SK-N-SH treated with all-trans-retinoic acid at 6 μM for 48 hours (cell line): ENCODE measurements at regions not wholly inside any gene's neighbourhood (a gene's known extent, or its start where the extent isn't known, plus 50 kb on each side); places are given as distances from the start of the nearest gene placed in this dataset.

Source experiments
- ATAC-seq: fragments of 200-7000 bp; cut with Tn5 transposase; 3 replicates; pipeline ENCODE4 v1.9.1; 2020; ENCODE audit warnings: mild to moderate bottlenecking, moderate library complexity
- ARNTL ChIP-seq: fragments of 450-650 bp; formaldehyde crosslinking; IDR thresholded peaks from 2 replicates; pipeline ENCODE4 v1.5.0; 2020; ENCODE audit warnings: low read depth, mild to moderate bottlenecking, moderate library complexity, borderline replicate concordance
- BACH2 ChIP-seq: fragments of 250-450 bp; sonication (Bioruptor Pico); IDR thresholded peaks from 2 replicates; pipeline ENCODE4 v1.9.0; 2021; ENCODE audit warnings: mild to moderate bottlenecking, borderline replicate concordance
- ESRRG ChIP-seq: fragments of 250-450 bp; sonication (Bioruptor Pico); IDR thresholded peaks from 2 replicates; pipeline ENCODE4 v1.6.1; 2021; ENCODE audit warnings: mild to moderate bottlenecking
- GLIS3 ChIP-seq: fragments of 250-450 bp; sonication (Bioruptor Pico); IDR thresholded peaks from 2 replicates; pipeline ENCODE4 v1.5.0; 2020; ENCODE audit warnings: mild to moderate bottlenecking, moderate library complexity
- ISL1 ChIP-seq: fragments of 250-450 bp; sonication (Bioruptor Pico); IDR thresholded peaks from 2 replicates; pipeline ENCODE4 v2.1.2; 2022; ENCODE audit warnings: mild to moderate bottlenecking, moderate library complexity
- OSR1 ChIP-seq: fragments of 250-450 bp; sonication (Bioruptor Pico); IDR thresholded peaks from 2 replicates; pipeline ENCODE4 v1.8.0; 2022; ENCODE audit warnings: moderate library complexity, mild to moderate bottlenecking, inconsistent platforms
- SNAI2 ChIP-seq: fragments of 250-450 bp; sonication (Bioruptor Pico); IDR thresholded peaks from 2 replicates; pipeline ENCODE4 v1.5.0; 2020; ENCODE audit warnings: mild to moderate bottlenecking, moderate library complexity
- TCF4 ChIP-seq: fragments of 250-450 bp; sonication (Bioruptor Pico); IDR thresholded peaks from 2 replicates; pipeline ENCODE4 v1.8.0; 2021; ENCODE audit warnings: mild to moderate bottlenecking, moderate library complexity, borderline replicate concordance
- TOX ChIP-seq: fragments of 250-450 bp; sonication (Bioruptor Pico); IDR thresholded peaks from 2 replicates; pipeline ENCODE4 v1.8.0; 2021; ENCODE audit warnings: mild to moderate bottlenecking, moderate library complexity, borderline replicate concordance
- ZFP3 ChIP-seq: fragments of 250-450 bp; sonication (Bioruptor Pico); IDR thresholded peaks from 2 replicates; pipeline ENCODE4 v1.5.0; 2020; ENCODE audit warnings: mild to moderate bottlenecking, moderate library complexity
- ZFP30 ChIP-seq: fragments of 450-650 bp; formaldehyde crosslinking; IDR thresholded peaks from 2 replicates; pipeline ENCODE4 v1.5.0; 2022; ENCODE audit warnings: mild to moderate bottlenecking, moderate library complexity
- ZNF8 ChIP-seq: fragments of 450-650 bp; formaldehyde crosslinking; IDR thresholded peaks from 2 replicates; pipeline ENCODE4 v1.5.0; 2020; ENCODE audit warnings: mild to moderate bottlenecking, moderate library complexity
- TF ChIP-seq, protein P1 (sequence below): fragments of 250-450 bp; sonication (Bioruptor Pico); IDR thresholded peaks from 2 replicates; pipeline ENCODE4 v1.5.0; 2020; ENCODE audit warnings: mild to moderate bottlenecking, moderate library complexity
- TF ChIP-seq, protein P2 (sequence below): fragments of 250-450 bp; sonication (Bioruptor Pico); IDR thresholded peaks from 2 replicates; pipeline ENCODE4 v1.8.0; 2021; ENCODE audit warnings: low read depth, mild to moderate bottlenecking, moderate library complexity, borderline replicate concordance
- TF ChIP-seq, protein P3 (sequence below): fragments of 250-450 bp; sonication (Bioruptor Pico); IDR thresholded peaks from 2 replicates; pipeline ENCODE4 v1.8.0; 2020; ENCODE audit warnings: mild to moderate bottlenecking, moderate library complexity, borderline replicate concordance

DNA sequence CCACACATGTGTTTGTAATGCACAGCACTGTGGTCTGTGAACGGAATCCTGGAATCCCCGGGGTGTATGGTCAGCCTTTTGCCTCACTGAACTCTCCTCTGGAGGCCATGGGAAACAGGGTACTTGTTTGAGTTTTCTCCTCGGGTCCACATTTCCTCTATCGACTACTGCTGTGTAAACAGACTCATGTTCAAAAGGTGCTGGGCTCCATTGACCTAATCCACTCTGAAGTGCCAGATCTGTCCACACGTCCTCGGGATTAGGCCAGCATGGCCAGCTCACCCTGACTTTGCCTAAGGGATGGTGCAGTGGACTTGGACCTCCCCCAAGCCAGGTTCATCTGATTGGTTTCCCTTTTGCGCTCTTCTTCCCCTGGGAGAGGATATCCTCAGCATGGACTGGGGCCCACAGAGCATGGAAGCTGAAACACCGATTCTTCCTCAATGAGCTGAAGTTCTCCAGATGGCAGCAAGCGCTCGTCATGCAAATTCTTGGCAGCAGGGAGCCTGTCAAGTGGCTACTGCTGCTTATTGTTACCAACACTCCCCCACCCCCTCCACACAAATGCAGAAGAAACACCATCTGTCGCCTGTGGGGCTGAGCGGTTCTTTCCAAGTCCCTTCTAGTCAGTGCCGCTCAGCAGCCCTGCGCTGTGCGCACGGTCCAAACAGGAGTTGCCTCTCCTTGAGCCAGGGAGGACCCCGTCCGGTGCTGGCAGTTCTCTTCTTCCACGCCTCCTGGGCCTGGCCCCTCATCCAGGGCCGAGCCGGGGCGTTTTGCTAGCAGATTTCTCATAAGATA is 292.6 kb upstream of the MARCKS start (continued):
- TF ChIP-seq, protein P1, sequence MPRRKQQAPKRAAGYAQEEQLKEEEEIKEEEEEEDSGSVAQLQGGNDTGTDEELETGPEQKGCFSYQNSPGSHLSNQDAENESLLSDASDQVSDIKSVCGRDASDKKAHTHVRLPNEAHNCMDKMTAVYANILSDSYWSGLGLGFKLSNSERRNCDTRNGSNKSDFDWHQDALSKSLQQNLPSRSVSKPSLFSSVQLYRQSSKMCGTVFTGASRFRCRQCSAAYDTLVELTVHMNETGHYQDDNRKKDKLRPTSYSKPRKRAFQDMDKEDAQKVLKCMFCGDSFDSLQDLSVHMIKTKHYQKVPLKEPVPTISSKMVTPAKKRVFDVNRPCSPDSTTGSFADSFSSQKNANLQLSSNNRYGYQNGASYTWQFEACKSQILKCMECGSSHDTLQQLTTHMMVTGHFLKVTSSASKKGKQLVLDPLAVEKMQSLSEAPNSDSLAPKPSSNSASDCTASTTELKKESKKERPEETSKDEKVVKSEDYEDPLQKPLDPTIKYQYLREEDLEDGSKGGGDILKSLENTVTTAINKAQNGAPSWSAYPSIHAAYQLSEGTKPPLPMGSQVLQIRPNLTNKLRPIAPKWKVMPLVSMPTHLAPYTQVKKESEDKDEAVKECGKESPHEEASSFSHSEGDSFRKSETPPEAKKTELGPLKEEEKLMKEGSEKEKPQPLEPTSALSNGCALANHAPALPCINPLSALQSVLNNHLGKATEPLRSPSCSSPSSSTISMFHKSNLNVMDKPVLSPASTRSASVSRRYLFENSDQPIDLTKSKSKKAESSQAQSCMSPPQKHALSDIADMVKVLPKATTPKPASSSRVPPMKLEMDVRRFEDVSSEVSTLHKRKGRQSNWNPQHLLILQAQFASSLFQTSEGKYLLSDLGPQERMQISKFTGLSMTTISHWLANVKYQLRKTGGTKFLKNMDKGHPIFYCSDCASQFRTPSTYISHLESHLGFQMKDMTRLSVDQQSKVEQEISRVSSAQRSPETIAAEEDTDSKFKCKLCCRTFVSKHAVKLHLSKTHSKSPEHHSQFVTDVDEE (CRISPR knock-in tag): no peak; the same call in 1 of the 2 replicates
- TF ChIP-seq ZFP3 (no peak), TCF4 (CRISPR knock-in tag) (peak; percentile 87), ISL1 (peak; percentile 88)

DNA sequence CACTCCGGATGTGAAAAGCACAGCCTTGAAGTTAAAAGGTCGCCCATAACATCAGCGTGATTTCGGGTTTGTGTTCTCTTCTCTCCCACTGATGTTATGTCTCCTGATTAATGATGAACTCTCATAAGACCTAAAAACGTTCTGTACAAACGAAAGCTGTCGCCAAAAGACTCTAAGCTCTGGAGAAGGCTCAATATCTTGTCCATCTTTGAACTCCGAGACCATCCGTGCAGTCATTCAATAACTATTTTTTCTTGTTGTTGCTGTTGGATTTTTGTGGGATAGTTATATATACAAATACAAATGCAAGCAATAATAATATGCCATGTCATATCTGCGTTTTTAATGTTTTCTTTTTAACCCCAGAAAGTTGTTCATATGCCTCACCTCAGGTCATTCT is 291.8 kb upstream of the MARCKS start:
- TF ChIP-seq, protein P2, sequence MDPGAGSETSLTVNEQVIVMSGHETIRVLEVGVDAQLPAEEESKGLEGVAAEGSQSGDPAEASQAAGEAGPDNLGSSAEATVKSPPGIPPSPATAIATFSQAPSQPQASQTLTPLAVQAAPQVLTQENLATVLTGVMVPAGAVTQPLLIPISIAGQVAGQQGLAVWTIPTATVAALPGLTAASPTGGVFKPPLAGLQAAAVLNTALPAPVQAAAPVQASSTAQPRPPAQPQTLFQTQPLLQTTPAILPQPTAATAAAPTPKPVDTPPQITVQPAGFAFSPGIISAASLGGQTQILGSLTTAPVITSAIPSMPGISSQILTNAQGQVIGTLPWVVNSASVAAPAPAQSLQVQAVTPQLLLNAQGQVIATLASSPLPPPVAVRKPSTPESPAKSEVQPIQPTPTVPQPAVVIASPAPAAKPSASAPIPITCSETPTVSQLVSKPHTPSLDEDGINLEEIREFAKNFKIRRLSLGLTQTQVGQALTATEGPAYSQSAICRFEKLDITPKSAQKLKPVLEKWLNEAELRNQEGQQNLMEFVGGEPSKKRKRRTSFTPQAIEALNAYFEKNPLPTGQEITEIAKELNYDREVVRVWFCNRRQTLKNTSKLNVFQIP (CRISPR knock-in tag): no peak
- TF ChIP-seq OSR1 (CRISPR knock-in tag) (no peak), ZNF8 (CRISPR knock-in tag) (no peak), ZFP30 (CRISPR knock-in tag) (no peak)
- TF ChIP-seq, all 23 proteins: peak for 0
- ATAC-seq: no peak

DNA sequence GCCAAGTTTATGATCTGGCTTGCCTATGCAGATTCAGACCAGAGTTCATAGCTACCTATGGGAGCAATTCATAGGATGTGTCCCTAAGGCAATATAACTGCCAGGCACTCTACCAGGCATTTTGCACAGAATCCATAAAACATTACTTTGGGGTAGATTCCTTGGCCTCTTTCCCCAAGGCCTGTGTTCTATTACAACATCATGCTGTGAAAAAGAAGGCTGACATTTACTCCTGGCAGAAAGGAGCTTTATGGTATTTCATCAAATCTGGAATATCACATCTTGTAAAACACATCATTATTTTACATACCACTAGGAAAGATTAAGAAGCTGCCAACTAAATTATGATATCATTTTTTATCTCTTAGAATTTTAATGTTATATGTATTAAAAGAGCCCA is 287.0 kb upstream of the MARCKS start:
- peak; percentile 81 for ATAC-seq

DNA sequence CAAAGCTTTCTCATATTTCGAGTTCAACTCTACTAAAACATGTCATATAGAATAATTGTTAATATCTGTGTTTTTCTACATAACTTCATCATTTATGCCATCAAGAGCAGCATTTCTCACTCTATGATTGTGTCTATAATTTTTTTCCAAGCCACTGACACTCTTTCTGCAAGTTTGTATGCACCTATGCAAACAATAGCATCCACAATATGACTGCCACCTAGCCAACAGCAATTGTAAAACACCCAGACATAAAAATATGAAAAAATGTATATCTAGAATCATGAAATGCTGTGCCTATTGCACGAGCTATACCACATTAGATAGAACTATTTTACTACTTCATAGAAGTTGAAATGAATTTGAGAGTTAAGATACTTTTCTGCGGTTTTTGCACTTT is 286.5 kb upstream of the MARCKS start:
- TF ChIP-seq BACH2 (CRISPR knock-in tag) (no peak), ARNTL (no peak), ZNF8 (CRISPR knock-in tag) (no peak), TOX (CRISPR knock-in tag) (no peak), GLIS3 (CRISPR knock-in tag) (no peak), ZFP3 (no peak), TCF4 (CRISPR knock-in tag) (no peak), SNAI2 (no peak), ESRRG (CRISPR knock-in tag) (no peak)
- TF ChIP-seq, protein P1 (CRISPR knock-in tag): no peak
- TF ChIP-seq, protein P2 (CRISPR knock-in tag): no peak
- TF ChIP-seq, protein P3, sequence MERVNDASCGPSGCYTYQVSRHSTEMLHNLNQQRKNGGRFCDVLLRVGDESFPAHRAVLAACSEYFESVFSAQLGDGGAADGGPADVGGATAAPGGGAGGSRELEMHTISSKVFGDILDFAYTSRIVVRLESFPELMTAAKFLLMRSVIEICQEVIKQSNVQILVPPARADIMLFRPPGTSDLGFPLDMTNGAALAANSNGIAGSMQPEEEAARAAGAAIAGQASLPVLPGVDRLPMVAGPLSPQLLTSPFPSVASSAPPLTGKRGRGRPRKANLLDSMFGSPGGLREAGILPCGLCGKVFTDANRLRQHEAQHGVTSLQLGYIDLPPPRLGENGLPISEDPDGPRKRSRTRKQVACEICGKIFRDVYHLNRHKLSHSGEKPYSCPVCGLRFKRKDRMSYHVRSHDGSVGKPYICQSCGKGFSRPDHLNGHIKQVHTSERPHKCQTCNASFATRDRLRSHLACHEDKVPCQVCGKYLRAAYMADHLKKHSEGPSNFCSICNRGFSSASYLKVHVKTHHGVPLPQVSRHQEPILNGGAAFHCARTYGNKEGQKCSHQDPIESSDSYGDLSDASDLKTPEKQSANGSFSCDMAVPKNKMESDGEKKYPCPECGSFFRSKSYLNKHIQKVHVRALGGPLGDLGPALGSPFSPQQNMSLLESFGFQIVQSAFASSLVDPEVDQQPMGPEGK (CRISPR knock-in tag): no peak
- ATAC-seq: peak; percentile 62

More for the DNA sequence above, 287.0 kb upstream of the MARCKS start:
- no peak for TF ChIP-seq ZFP3
- peak; percentile 79 for TF ChIP-seq ISL1
- no peak for TF ChIP-seq ZNF8 (CRISPR knock-in tag)
